ENCODE measurements at regions not wholly inside any gene's neighbourhood (a gene's known extent, or its start where the extent isn't known, plus 50 kb on each side); places are given as distances from the start of the nearest gene placed in this dataset.

- no peak for TF ChIP-seq CBX8 (IDR thresholded peaks at IDR 0.05; ENCODE audit: borderline replicate concordance, low read depth, low read length)
- TF ChIP-seq ASH2L (IDR thresholded peaks at IDR 0.05; ENCODE audit: low read length): no peak
- TF ChIP-seq JUN (IDR thresholded peaks at IDR 0.05; ENCODE audit: low read depth, low read length): no peak
- TF ChIP-seq SIN3A (conservative IDR thresholded peaks at IDR 0.05 in 1 of 2, IDR thresholded peaks at IDR 0.05 in 1 of 2; ENCODE audit: low read depth in 1 of 2, low read length in 2 of 2): no peak
- TF ChIP-seq RBBP5 (IDR thresholded peaks at IDR 0.05; ENCODE audit: borderline replicate concordance, low read depth, low read length): no peak
- no peak for TF ChIP-seq MAFK (IDR thresholded peaks at IDR 0.05; ENCODE audit: low read depth, low read length)
- TF ChIP-seq PHF8 (conservative IDR thresholded peaks at IDR 0.05; ENCODE audit: low read depth, low read length): no peak
- TF ChIP-seq KDM4A (IDR thresholded peaks at IDR 0.05; ENCODE audit: low read depth, low read length, severe bottlenecking): no peak
- TF ChIP-seq TAF1 (IDR thresholded peaks at IDR 0.05; ENCODE audit: low read depth, low read length): no peak
- no peak for TF ChIP-seq BRCA1 (IDR thresholded peaks at IDR 0.05; ENCODE audit: low read depth, low read length)
These were observed 637.7 kb upstream of the TMEM132C start (continued) for GRCh38 chr12:127629066-127629820.
